Stimulated activated CD4-positive, alpha-beta T cell treated with anti-CD3 and anti-CD28 coated beads, Interleukin-4, amount 100 ng/mL, for 48 hours (primary cell): ENCODE measurements at regions not wholly inside any gene's neighbourhood (a gene's known extent, or its start where the extent isn't known, plus 50 kb on each side); places are given as distances from the start of the nearest gene placed in this dataset.
"Not testable (repeated sequence)": the region's sequence is repeated elsewhere in the genome, so short reads cannot be mapped to it uniquely, and the experiment has no call there.

Experiments
- DNase-seq, 2 donors: peaks; one replicate each; pipeline ENCODE4 v3.0.0-alpha.2; 2020; ENCODE audit warnings: low read depth in 2 of 2

DNA sequence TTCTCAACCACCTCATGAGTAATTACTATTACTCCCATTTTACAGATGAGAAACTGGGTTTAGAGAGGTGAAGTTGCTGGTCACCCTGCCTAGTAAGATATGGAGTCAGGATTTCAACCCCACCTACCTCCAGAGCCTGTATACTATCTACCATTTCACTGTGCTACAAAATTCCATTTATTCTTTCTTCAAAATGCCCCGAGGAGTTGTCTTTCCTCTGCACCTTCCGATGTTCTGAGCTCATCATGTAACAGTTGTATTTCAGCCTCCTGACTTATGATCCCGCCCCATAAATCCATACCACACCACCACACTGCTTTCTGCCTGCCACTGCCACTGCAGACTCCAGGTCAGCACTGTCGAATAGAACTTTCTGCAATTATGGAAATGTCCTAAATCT, 71.3 kb upstream of the SLC25A36 start:
- no peak for DNase-seq

DNA sequence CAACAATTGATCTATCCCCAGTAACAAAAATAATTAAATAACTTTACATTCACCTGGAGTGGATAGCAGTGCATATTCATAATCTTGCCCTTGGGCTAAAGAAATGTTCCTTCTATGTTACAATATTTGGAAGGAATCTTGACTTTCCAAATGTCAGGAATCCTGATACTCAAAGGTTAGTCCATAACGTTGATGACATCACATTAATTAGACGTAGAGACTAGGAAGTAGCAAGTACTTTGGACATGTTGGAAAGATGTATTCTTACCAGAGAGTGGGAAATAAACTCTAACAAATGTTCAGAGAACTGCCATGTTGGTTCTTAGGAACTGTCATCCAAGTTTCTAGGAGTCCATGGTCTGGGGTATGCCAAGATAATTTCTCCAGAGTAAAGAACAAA, 70.6 kb upstream of the SLC25A36 start:
- no peak for DNase-seq

DNA sequence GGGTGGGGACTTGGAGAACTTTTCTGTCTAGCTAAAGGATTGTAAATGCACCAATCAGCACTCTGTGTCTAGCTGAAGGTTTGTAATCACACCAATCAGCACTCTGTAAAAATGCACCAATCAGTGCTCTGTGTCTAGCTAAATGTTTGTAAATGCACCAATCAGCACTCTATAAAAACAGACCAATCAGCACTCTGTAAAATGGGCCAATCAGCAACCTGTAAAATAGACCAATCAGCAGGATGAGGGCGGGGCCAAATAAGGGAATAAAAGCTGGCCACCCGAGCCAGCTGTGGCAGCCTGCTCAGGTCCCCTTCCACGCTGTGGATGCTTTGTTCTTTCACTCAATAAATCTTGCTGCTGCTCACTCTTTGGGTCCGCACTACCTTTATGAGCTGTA, 69.5 kb upstream of the SLC25A36 start:
- not testable (repeated sequence) for DNase-seq

DNA sequence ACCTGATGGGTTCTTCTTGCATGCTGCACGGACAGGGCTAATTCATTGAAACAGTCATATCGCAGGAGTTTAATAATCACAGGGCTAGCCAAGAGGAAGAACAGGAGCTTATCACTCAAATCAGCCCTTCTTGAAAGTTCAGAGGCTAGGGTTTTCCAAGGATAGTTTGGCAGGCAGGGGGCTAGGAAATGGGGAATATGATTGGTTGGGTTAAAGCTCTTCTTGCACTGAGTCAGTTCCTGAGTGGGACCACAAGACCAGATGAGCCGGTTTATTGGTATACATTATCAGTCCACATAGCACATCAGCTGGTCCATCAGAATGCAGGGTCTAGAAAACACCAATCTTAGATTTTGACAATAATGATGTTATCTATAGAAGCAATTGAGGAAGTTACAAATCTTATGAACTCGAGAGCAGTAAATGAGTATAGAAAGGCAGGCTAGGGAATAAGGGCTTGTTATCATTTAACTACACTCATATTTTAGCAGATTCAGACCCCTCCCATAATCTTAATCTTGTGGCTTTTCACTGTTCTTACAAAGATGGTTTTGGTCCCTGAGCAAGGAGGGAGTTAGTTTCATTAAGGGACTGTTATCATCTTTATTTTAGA, 58.1 kb upstream of the SLC25A36 start:
- DNase-seq, result no peak

DNA sequence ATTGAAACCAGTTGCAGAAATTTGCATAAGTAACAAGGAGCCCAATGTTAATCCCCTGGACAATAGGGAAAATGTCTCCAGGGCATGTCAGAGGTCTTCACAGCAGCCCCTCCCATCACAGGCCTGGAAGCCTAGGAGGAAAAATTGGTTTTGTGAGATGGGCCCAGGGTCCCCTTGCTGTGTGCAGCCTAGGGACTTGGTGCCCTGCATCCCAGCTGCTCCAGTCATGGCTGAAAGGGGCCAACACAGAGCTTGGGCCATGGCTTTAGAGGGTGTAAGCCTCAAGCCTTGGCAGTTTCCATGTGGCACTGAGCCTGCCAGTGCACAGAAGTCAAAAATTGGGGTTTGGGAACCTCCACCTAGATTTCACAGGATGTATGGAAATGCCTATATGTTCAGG, 55.9 kb upstream of the SLC25A36 start:
- DNase-seq, result not testable (repeated sequence)
